ENCODE measurements at regions not wholly inside any gene's neighbourhood (a gene's known extent, or its start where the extent isn't known, plus 50 kb on each side); places are given as distances from the start of the nearest gene placed in this dataset.
"Not testable (repeated sequence)": the region's sequence is repeated elsewhere in the genome, so short reads cannot be mapped to it uniquely, and the experiment has no call there.

GRCh38 chr13:65414187-65414586 lies 1815.9 kb downstream of the PCDH9 start:
- DNase-seq (ENCODE audit: low spot score), result no peak

GRCh38 chr13:65411521-65411920 lies 1818.6 kb downstream of the PCDH9 start:
- no peak for DNase-seq (ENCODE audit: low spot score)

- DNase-seq (ENCODE audit: low spot score), result no peak
Measured at GRCh38 chr13:65410791-65411190, 1819.3 kb downstream of the PCDH9 start.

- DNase-seq (ENCODE audit: low spot score), result no peak
Measured at GRCh38 chr13:65401315-65401714, 1828.8 kb downstream of the PCDH9 start.

GRCh38 chr13:65400702-65401101 lies 1829.4 kb downstream of the PCDH9 start:
- no peak for DNase-seq (ENCODE audit: low spot score)

- no peak for DNase-seq (ENCODE audit: low spot score)
Measured at GRCh38 chr13:65387743-65388347, 1842.3 kb downstream of the PCDH9 start.

- no peak for DNase-seq (ENCODE audit: low spot score)
Measured at GRCh38 chr13:65378943-65379519, 1851.1 kb downstream of the PCDH9 start.

GRCh38 chr13:65378484-65378883 lies 1851.7 kb downstream of the PCDH9 start:
- DNase-seq (ENCODE audit: low spot score), result no peak

GRCh38 chr13:65368832-65369231 lies 1861.3 kb downstream of the PCDH9 start:
- DNase-seq (ENCODE audit: low spot score), result no peak

GRCh38 chr13:65353951-65354350 lies 1876.2 kb downstream of the PCDH9 start:
- no peak for DNase-seq (ENCODE audit: low spot score)

- not testable (repeated sequence) for DNase-seq (ENCODE audit: low spot score)
Measured at GRCh38 chr13:65353150-65353549, 1877.0 kb downstream of the PCDH9 start.

- no peak for DNase-seq (ENCODE audit: low spot score)
Measured at GRCh38 chr13:65347420-65348030, 1882.6 kb downstream of the PCDH9 start.

- DNase-seq (ENCODE audit: low spot score), result no peak
Measured at GRCh38 chr13:65343898-65344663, 1886.1 kb downstream of the PCDH9 start.

GRCh38 chr13:65342541-65343337 lies 1887.4 kb downstream of the PCDH9 start:
- DNase-seq (ENCODE audit: low spot score), result no peak

- no peak for DNase-seq (ENCODE audit: low spot score)
Measured at GRCh38 chr13:65339241-65339640, 1890.9 kb downstream of the PCDH9 start.

GRCh38 chr13:65336916-65337315 lies 1893.2 kb downstream of the PCDH9 start:
- DNase-seq (ENCODE audit: low spot score), result no peak

GRCh38 chr13:65336087-65336749 lies 1893.9 kb downstream of the PCDH9 start:
- no peak for DNase-seq (ENCODE audit: low spot score)

GRCh38 chr13:65330691-65331090 lies 1899.4 kb downstream of the PCDH9 start:
- DNase-seq (ENCODE audit: low spot score), result no peak

- no peak for DNase-seq (ENCODE audit: low spot score)
Measured at GRCh38 chr13:65330287-65330686, 1899.8 kb downstream of the PCDH9 start.

- DNase-seq (ENCODE audit: low spot score), result not testable (repeated sequence)
Measured at GRCh38 chr13:65323192-65323591, 1906.9 kb downstream of the PCDH9 start.

GRCh38 chr13:65321423-65321822 lies 1908.7 kb downstream of the PCDH9 start:
- DNase-seq (ENCODE audit: low spot score), result not testable (repeated sequence)

Measured in mesenteric fat pad (tissue), 1 donor.